GM19463 (cell line): ENCODE measurements at regions not wholly inside any gene's neighbourhood (a gene's known extent, or its start where the extent isn't known, plus 50 kb on each side); places are given as distances from the start of the nearest gene placed in this dataset.
"Not testable (repeated sequence)": the region's sequence is repeated elsewhere in the genome, so short reads cannot be mapped to it uniquely, and the experiment has no call there.

Experiments used
- ATAC-seq: cut with Tn5 transposase; IDR thresholded peaks from one replicate; pipeline ENCODE4 v1.9.1; 2021; ENCODE audit warnings: mild to moderate bottlenecking, moderate library complexity; ENCODE audit not compliant: unreplicated experiment

DNA sequence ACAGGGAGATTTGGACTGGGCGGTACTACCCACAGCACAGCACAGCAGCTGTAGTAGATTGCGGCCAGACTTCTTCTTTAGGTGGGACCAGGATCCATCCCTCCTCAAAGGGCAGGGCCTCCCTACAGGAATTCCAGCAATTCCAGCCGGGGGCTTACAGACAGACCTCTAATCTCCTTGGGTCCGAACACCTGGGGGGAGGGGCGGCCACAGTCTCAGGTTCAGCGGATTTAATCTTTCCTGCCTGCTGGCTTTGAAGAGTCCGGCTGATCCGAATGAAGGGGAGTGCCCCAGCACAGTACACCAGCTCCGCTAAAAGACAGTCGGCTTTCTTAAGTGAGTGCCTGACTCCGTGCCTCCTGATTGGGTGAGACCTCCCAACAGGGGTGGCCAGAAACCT lies 1708.5 kb downstream of the BRINP3 start:
- ATAC-seq = no peak

DNA sequence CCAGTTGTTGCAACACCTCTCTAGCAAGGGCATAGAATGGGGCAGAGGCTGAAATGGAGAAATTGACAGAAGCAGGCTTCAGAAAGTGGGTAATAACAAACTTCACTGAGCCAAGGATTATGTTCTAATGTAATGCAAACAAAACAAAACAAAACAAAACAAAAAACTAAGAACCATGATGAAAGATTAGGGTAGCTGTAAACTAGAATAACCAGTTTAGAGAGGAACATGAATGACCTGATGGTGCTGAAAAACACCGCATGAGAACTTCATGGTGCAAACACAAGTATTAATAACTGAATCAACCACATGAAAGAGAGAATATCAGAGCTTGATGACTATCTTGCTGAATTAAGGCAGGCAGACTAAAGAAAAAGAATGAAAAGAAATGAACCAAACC lies 1707.7 kb downstream of the BRINP3 start:
- no peak for ATAC-seq

DNA sequence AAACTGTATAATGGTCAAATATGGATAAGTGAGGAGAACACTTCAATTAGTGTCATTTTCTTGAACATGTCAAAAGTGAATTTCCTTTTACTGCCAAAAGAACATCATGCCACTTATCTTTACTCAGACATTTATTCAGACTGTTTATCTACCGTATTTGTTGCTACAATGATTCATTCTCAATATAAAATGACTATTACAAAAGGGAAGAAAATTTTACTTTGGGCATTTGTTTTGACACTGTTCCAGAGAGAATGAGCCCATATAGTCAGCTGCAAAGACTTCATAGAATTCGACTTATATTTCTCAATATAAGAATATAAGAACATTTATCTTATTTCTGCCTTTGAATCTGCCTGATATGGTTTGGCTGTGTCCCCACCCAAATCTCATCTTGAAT lies 1699.1 kb downstream of the BRINP3 start:
- no peak for ATAC-seq

DNA sequence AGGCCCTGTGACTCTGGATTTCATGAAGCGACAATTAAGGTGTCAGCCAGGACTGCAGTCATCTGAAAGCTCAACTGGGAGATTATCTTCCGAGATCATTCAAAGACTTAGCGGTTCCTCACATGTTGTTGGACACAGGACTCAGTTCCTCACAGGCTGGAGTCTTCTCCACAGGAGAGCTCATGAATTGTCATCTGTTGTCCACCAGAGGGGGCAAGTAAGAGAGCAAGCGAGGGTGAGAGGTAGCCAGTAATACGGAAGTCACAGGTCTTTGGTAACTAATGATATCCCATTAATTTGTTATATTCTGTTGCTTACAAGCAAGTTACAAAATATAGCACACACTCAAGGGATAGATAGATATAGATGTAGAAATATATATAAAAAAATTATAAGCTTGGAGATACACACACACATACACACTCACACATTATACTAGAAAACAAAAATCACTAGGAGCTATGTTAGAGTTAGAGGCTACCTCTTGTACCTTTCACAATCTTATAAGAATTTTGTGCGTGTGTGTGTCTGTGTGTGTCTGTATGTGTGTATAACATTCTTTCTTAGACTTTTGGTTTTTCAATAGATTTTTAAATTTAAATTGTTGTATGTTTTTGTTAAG lies 1695.3 kb downstream of the BRINP3 start:
- peak; percentile 97 for ATAC-seq

DNA sequence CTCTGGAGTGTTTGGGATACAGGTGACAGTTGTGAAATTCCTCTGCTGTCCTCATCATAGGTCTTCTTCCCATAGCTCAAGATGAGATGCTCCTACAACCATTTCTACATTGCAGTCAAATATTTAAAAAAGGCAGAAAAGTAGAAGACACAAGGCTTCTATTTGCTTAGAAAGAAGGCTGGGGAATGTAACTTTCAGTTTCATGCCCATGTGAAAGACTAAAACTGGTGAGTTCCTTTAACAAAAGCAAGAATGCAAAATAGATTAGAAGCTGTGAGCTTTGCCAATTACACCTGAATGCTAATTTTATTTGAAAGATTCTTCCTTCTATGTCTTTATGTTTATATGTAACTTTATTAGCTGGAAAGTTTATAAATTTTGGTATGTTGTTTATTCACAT lies 1682.7 kb downstream of the BRINP3 start:
- no peak for ATAC-seq

DNA sequence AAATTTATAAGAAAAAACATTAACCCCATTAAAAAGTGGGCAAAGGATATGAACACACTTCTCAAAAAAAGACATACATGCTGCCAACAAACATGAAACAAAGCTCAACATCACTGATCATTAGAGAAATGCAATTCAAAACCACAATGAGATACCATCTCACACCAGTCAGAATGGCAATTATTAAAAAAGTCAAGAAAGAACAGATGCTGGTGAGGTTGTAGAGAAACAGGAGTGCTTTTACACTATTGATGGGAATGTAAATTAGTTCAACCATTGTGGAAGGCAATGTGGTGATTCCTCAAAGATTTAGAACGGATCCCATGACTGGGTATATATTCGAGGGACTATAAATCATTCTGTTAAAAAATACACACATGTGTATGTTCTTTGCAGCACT lies 1665.5 kb downstream of the BRINP3 start:
- ATAC-seq = not testable (repeated sequence)

DNA sequence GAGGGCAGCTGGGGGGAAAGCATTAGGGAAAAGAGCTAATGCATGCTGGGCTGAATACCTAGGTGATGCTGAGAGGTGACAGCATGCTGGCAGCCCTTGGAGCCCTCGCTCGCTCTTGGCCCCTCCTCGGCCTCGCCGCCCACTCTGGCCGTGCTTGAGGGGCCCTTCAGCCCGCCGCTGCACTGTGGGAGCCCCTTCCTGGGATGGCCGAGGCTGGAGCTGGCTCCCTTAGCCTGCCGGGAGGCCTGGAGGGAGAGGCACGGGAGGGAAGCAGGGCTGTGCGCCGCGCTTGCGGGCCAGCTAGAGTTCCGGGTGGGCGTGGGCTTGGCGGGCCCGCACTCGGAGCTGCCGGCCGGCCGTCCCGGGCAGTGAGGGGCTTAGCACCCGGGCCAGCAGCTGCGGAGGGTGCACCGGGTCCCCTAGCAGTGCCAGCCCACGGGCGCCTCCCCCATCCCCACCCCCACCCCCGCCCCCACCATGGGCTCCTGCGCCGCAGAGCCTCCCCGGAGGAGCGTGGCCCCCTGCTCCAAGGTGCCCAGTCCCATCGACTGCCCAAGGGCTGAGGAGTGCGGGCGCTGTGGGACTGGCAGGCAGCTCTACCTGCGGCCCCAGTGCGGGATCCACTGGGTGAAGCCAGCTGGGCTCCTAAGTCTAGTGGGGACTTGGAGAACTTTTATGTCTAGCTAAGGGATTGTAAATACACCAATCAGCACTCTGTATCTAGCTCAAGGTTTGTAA lies 1664.7 kb downstream of the BRINP3 start:
- not testable (repeated sequence) for ATAC-seq

DNA sequence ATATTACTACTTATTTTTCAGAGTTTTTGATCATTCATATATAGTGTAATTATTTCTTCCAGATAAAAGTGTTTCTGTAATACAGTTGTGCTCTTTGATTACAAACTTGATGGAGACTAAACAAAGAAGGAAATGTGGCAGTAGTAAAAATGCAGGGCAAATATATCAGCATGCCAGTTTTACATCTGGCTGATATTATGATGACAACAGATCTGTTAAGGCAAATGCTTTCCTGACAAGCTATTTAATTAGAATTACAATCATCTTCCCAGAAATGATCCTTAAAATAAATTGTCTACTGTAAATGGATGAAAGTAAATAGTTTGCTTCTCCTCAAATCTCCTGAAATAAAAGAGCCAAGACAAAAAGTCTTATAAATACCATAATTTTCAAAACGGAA lies 1659.8 kb downstream of the BRINP3 start:
- no peak for ATAC-seq

DNA sequence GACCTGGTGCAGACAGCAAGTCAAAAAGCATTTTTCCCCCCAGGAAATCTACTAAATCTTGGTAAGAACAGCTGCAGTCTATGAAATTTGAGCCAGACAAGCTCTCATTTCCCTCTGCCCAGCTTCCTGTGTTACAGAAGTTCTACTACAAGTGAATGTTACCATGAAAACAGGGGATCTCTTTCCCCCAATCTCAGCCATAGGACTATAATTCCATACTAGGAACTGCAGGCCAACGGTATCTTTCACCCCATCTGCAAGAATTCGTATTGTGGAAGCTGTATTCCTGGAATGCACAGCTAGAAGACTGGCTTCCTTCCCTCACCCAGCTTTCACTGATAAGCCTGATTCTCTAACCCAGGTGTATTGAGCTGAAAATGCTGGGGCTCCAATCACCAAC lies 1655.4 kb downstream of the BRINP3 start:
- ATAC-seq = no peak

DNA sequence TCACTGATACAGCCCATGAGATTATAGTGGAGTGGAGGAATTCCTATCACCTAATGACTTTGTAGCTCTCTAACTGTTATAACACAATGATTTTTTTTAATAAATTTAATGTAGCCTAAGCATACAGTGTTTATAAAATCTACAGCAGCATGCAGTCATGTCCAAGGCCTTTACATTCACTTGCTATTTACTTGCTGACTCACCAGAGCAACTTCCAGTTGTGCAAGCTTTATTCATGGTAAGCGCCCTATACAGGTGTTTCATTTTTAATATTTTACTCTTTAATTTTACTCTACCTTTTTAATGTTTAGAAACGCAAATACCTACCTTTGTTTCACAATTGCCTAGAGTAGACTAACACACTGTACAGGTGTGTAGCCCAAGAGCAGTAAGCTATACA lies 1652.2 kb downstream of the BRINP3 start:
- ATAC-seq = no peak

DNA sequence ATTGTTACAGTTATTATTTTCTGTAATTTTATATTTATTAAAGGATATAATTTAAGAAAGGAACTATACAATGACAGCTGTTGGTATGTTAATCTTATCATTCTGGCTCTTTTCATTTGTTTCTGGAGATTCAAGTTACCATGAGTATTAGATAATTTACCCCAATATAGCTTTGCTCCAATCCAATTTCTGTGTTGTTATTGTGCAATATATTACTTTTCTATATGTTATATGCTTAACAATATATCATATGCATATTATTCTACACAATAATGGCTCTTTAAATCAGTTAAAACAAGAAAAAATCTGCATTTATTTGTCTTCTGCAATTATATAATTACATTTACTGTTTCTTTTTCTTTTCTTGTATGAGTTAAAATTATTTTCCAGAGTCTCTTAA lies 1650.9 kb downstream of the BRINP3 start:
- ATAC-seq = no peak

DNA sequence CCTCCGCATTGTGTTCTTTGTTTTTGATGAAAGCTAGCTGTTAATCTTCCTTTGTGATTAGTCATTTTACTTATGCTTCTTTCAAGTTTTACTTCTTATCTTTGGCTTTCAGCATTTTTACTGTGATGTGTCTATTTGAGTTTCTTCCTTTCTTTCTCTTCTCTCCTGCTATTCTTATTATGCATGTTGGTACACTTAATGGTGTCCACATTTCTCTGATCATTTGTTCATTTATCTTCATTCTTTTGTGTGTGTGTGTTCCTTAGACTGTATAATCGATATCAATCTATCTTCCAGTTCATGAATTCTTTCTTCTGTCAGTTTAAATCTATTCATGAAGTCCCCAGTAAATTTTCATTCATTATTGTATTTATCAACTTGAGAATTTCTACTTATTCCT lies 1650.3 kb downstream of the BRINP3 start:
- ATAC-seq = no peak

DNA sequence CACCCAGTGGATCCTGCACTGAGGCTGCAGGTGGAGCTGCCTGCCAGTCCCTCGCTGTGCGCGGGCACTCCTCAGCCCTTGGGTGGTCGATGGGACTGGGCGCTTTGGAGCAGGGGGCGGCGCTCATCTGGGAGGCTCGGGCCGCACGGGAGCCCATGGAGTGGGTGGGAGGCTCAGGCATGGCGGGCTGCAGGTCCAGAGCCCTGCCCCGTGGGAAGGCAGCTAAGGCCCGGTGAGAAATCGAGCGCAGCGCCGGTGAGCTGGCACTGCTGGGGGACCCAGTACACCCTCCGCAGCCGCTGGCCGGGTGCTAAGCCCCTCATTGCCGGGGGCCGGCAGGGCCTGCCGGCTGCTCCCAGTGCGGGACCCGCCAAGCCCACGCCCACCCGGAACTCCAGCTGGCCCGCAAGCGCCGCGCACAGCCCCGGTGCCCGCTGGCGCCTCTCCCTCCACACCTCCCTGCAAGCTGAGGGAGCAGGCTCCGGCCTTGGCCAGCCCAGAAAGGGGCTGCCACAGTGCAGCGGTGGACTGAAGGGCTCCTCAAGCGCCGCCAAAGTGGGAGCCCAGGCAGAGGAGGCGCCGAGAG lies 1636.5 kb downstream of the BRINP3 start:
- ATAC-seq = not testable (repeated sequence)

DNA sequence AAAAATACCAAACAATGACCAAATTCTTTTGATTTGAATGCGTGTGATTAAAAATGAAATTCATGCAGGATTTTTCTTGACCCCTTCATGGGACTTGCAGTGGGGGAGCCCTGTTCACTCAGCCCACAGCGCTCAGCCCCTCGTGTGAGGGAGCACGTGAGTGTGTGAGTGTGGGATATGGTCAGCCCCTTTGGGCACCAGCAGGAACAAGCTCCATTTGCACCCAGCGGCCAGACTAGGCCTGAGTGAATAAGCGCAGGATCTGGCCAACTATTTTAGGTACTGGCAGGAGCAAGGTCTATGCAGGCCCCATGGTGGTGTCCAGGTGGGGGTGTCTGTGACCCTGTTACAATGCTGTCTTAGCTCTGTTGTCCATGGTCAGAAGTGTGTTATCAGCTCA lies 1631.2 kb downstream of the BRINP3 start:
- ATAC-seq = no peak

DNA sequence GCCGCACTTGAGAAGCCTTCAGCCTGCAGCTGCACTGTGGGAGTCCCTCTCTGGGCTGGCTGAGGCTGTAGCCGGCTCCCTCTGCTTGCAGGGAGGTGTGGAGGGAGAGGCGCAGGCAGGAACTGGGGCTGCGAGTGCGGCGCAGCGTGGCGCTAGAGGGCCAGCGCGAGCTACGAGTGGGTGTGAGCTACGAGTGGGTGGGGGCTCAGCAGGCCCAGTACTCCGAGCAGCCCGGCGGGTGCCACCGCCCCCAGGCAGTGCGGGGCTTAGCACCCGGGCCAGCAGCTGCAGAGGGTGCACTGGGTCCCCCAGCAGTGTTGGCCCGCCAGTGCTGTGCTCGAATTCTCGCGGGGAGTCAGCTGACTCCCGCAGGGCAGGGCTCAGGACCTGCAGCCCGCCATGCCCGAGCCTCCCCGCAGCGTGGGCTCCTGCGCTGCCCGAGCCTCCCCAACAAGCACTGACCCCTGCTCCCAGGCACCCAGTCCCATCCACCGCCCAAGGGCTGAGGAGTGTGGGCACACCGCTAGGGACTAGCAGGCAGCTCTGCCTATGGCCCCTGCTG lies 1620.1 kb downstream of the BRINP3 start:
- no peak for ATAC-seq

DNA sequence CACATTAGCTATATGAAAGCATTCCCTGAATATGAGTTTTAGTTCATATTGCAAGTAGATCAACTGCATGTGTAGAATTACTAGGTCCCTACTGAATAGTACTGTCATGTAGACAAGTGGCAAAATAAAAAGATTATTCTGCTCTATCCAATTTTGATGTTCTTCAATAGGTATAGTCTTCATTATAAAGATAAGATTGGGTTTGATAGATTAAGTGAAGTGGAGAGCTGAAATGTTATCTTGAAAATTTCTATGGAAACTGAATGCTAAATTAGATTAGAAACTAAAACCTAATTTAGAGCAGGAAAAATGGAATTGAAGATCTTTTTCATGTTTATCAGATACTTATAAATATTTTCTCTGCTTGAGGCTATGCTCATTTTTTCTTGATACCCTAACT lies 1610.0 kb downstream of the BRINP3 start:
- ATAC-seq = no peak

DNA sequence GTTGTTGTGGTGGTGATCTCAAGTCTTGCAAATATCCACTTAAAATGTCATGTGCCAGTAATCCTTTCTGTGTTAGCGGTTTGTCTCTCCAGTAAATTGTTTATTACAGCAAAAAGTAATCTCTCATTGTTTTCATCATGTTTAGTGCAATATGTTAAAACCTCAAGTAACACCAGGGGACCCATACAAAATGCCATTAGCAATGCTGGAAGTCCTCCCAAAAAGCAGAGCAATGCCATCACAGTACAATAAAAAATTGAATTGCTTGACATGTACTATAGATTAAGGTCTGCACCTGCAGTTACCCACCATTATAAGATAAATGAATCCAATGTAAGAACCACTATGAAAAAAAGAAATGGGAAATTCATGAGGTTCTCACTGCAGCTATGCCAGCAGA lies 1606.5 kb downstream of the BRINP3 start:
- ATAC-seq = no peak

DNA sequence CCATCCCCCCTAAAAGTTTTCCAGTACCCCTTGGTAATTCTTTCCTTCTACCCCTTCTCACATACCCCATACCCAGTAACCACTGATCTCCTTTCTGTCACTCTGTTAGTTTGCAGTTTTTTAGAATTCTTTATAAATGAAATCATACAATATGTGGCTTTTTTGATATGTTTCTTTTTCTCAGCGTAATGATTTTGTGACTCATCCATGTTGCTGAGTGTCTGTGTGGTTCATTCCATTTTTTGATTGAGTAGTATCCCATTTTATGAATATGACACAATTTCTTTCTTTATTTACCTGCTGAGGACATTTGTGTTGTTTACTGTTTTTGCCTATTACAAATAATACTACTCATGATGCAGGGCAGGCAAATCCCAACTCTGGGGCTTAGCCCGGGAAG lies 1605.3 kb downstream of the BRINP3 start:
- ATAC-seq = no peak

DNA sequence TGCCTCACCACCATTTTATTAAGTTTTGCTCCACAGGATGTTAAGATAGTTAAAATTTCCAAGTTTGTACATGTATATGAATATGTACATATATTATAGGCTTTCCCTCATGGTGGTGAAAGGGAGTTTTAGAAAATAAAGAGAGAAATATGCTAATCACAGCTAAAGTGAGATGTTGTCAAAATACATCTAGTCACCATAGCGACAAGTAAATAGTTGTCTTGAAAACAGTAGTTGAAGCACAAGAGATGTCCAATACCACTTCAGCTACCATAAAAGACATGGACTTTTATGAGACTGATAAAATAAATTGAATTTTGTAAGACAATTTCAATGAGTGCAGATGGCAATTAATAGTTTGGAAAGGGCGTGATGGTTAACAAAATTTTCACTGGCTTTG lies 1600.0 kb downstream of the BRINP3 start:
- ATAC-seq = no peak

DNA sequence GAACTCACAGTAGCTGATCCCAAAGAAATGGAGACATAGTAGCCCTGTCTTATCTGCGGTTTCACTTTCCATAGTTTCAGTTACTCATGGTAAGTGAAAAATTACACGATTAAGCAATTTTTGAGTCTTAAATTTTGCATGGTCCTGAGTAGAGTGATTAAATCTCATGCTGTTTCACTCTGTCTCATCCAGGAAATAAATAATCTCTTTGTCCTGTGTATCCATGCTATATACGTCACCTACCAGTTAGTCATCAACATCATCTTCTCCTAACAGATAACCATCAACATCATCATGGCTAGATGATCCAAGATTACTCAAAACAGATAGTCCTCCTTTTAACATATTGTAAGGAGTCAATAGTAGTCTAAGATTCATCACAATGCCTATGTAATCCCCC lies 1589.3 kb downstream of the BRINP3 start:
- no peak for ATAC-seq

DNA sequence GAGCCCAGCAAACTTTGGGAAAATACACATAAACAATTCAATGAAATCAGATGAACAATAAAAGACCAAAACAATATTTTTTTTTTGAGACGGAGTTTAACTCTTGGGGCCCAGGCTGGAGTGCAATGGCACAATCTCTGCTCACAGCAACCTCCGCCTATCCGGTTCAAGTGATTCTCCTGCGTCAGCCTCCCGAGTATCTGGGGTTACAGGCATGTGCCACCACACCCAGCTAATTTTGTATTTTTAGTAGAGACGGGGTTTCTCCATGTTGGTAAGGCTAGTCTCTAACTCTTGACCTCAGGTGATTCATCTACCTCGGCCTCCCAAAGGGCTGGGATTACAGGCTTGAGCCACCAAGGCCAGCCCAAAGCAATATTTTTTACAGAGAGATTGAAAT lies 1588.5 kb downstream of the BRINP3 start:
- no peak for ATAC-seq

DNA sequence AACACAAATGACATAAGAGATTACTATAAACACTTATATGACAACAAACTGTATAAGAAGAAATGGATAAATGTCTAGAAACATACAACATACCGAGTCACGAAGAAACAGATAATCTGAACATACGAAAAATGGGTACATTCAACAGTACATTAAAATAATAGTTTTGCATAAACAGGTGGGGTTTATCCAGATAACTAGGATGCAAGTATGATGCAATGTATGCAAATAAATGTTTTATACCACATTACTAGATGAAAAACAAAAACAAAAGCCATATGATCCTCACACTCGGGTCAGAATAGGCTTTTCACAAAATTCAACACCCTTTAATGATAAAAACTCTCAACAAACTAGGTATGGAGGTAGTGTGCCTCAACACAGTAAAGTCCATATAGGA lies 1585.7 kb downstream of the BRINP3 start:
- ATAC-seq = no peak
